ENCODE measurements at regions not wholly inside any gene's neighbourhood (a gene's known extent, or its start where the extent isn't known, plus 50 kb on each side); places are given as distances from the start of the nearest gene placed in this dataset.
"Not testable (repeated sequence)": the region's sequence is repeated elsewhere in the genome, so short reads cannot be mapped to it uniquely, and the experiment has no call there.

GRCh38 chr13:107625648-107626047 is 589.7 kb downstream of the LIG4 start:
- 70% methylated on average over 3 of the region's 3 CpGs for WGBS
- H3K9me3 ChIP-seq, result no peaks in the 10 kb centered on the region
- no peak for DNase-seq (ENCODE audit: low spot score in 2 of 2)
- H3K27me3 ChIP-seq, result no peaks in the 10 kb centered on the region
- H3K4me1 ChIP-seq, result no peaks in the 10 kb centered on the region
- no peak overlapping the region for H3K4me3 ChIP-seq
- H3K27ac ChIP-seq, result no peak overlapping the region
- TF ChIP-seq POLR2A (IDR thresholded peaks at IDR 0.05), result no peak
- no peak for TF ChIP-seq EP300 (IDR thresholded peaks at IDR 0.05)
- TF ChIP-seq POLR2AphosphoS5 (IDR thresholded peaks at IDR 0.05), result no peak
- TF ChIP-seq CTCF (IDR thresholded peaks at IDR 0.05), result no peak
- no peaks in the 10 kb centered on the region for H3K36me3 ChIP-seq

GRCh38 chr13:107617527-107617926 is 597.8 kb downstream of the LIG4 start:
- TF ChIP-seq POLR2A (IDR thresholded peaks at IDR 0.05), result no peak
- no peak for TF ChIP-seq CTCF (IDR thresholded peaks at IDR 0.05)
- no peak for TF ChIP-seq POLR2AphosphoS5 (IDR thresholded peaks at IDR 0.05)
- TF ChIP-seq EP300 (IDR thresholded peaks at IDR 0.05), result no peak
- Histone ChIP-seq H3K36me3 (no peaks in the 10 kb centered on the region), H3K4me1 (no peaks in the 10 kb centered on the region), H3K9me3 (no peaks in the 10 kb centered on the region), H3K27me3 (no peaks in the 10 kb centered on the region), H3K4me3 (no peak overlapping the region), H3K27ac (no peak overlapping the region)
- no peak for DNase-seq (ENCODE audit: low spot score in 2 of 2)
- 61% methylated on average over 2 of the region's 2 CpGs for WGBS

- Histone ChIP-seq H3K27ac (no peak overlapping the region), H3K36me3 (no peaks in the 10 kb centered on the region), H3K27me3 (no peaks in the 10 kb centered on the region), H3K4me1 (no peaks in the 10 kb centered on the region), H3K9me3 (no peaks in the 10 kb centered on the region), H3K4me3 (no peak overlapping the region)
- 79% methylated on average over 6 of the region's 6 CpGs for WGBS
- DNase-seq (ENCODE audit: low spot score in 2 of 2), result no peak
- TF ChIP-seq POLR2AphosphoS5 (IDR thresholded peaks at IDR 0.05) (no peak), EP300 (IDR thresholded peaks at IDR 0.05) (no peak), POLR2A (IDR thresholded peaks at IDR 0.05) (no peak), CTCF (IDR thresholded peaks at IDR 0.05) (no peak)
Observed at GRCh38 chr13:107612376-107612775, 603.0 kb downstream of the LIG4 start.

GRCh38 chr13:107608736-107609135 is 606.6 kb downstream of the LIG4 start:
- Histone ChIP-seq H3K27ac (no peak overlapping the region), H3K4me1 (no peaks in the 10 kb centered on the region), H3K27me3 (no peaks in the 10 kb centered on the region), H3K4me3 (no peak overlapping the region), H3K9me3 (no peaks in the 10 kb centered on the region), H3K36me3 (no peaks in the 10 kb centered on the region)
- DNase-seq (ENCODE audit: low spot score in 2 of 2), result no peak
- whole genome bisulfite sequencing, result 92% methylated on average over 9 of the region's 9 CpGs
- TF ChIP-seq POLR2AphosphoS5 (IDR thresholded peaks at IDR 0.05) (no peak), POLR2A (IDR thresholded peaks at IDR 0.05) (no peak), CTCF (IDR thresholded peaks at IDR 0.05) (no peak), EP300 (IDR thresholded peaks at IDR 0.05) (no peak)

- no peak for DNase-seq (ENCODE audit: low spot score in 2 of 2)
- WGBS, result 59% methylated on average over 4 of the region's 4 CpGs
- TF ChIP-seq POLR2A (IDR thresholded peaks at IDR 0.05) (no peak), CTCF (IDR thresholded peaks at IDR 0.05) (no peak), POLR2AphosphoS5 (IDR thresholded peaks at IDR 0.05) (no peak), EP300 (IDR thresholded peaks at IDR 0.05) (no peak)
- H3K4me3 ChIP-seq, result no peak overlapping the region
- no peak overlapping the region for H3K27ac ChIP-seq
- H3K9me3 ChIP-seq, result no peaks in the 10 kb centered on the region
- H3K4me1 ChIP-seq, result no peaks in the 10 kb centered on the region
- H3K36me3 ChIP-seq, result no peaks in the 10 kb centered on the region
- H3K27me3 ChIP-seq, result no peaks in the 10 kb centered on the region
Observed at GRCh38 chr13:107600971-107601370, 614.4 kb downstream of the LIG4 start.

- 53% methylated on average over 5 of the region's 5 CpGs for WGBS
- H3K9me3 ChIP-seq; H3K27me3 ChIP-seq; H3K4me3 ChIP-seq; H3K36me3 ChIP-seq; H3K27ac ChIP-seq; H3K4me1 ChIP-seq; DNase-seq (ENCODE audit: low spot score in 2 of 2): not testable (repeated sequence)
Observed at GRCh38 chr13:107596306-107596705, 619.0 kb downstream of the LIG4 start.
